Left kidney (tissue), 1 donor: ENCODE measurements at regions not wholly inside any gene's neighbourhood (a gene's known extent, or its start where the extent isn't known, plus 50 kb on each side); places are given as distances from the start of the nearest gene placed in this dataset.

Experiments used
- DNase-seq: peaks from one replicate; pipeline ENCODE4 v3.0.0-alpha.2; 2013

DNA sequence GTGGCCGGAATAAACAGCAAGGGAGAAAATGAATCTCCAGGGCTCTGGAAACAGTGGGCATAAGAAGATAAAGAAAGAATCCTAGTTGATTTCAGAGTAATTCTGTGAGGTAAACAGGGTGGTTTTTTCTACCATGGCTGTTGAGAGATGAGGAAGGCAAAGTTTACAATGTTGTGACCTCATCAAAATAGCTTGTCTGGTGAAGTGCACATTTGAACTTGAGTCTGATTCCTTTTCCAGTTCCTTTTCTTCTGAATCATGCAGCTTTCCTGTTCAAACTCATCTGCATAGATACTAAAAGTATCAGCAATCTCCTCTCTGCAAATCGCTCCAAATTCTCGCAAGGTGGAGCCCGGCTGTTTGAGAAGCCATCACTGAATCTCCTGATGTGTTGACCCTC is 161.7 kb downstream of the PLPP3 start:
- no peak for DNase-seq

- DNase-seq: no peak
Measured at GRCh38 chr1:56416495-56416894, 162.9 kb downstream of the PLPP3 start.

- no peak for DNase-seq
Measured at GRCh38 chr1:56415720-56416119, 163.6 kb downstream of the PLPP3 start.

GRCh38 chr1:56415258-56415657 is 164.1 kb downstream of the PLPP3 start:
- no peak for DNase-seq

DNA sequence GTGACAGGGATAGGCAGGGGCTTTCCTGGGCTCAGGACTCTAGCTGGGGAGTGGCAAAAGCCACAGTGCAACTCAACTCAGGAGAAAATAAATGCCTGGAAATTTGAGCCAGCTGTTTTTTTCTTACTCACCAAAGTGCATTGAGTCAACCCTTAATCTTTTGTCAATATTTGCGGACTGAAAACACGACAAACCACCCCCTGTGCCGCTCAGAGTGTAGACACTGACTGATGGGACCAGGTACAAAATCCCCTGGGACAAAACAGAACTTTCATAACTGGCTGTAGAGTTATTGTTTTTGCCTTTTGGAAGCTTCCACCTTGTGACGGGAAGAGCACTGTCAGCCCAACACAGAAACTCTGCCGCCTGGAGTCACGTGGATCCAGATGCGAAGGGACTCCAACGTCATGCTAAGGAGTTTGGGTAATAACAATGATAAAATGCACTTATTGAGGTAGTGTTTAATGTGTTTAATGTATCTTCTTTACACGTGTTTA is 164.6 kb downstream of the PLPP3 start:
- DNase-seq: no peak

GRCh38 chr1:56413671-56414199 is 165.6 kb downstream of the PLPP3 start:
- DNase-seq: no peak

DNA sequence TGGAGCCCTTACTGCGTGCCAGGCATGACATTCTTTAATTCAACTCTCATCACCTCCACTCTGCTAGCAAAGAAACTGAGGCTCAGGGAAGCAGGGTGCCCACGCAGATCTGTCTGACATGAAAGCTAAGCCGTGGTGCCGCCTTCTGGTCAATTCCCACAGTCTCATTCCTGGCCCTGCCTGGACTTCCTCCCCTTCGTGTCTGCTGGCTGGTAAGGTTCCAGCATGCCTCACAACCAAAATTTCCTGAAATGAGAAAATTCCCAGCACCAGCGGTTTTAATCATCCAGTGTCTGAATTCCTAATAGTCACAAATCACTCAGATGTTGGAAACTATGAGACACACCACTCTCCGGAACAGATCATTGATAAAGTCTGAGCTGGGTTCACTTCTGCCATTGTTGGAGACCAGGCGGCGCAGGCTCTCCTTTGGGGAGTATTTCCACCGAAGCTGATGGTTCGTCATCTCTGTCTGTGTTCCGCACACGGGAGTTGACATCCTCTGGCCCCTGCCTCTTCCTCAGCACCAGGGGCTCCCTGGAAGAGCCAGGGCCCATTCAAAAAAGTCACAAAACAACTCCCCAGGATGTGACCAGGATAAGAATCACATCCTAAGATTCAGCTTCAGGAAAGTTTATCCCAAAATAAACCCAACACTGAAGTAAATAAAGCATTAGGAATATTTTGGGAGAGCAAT is 167.7 kb downstream of the PLPP3 start:
- no peak for DNase-seq

DNA sequence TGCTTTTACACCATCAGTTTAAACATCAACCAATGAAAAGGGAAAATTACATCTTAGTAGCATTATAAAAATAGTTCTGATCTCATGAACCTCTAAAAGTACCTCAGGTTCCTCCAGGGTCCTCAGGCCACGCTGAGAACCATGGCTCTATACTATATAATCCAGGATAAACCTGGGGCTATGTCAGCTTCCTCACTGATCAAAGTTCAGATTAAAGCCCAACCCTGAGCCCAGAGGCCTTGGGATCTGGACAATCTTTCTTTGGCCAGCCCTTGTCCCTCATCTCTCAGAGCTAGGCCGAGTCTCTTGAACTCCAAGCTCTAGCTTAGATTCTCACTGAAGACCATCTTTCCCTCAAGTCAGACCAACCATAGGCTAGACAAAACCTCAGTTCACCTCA is 168.3 kb downstream of the PLPP3 start:
- DNase-seq: no peak

DNA sequence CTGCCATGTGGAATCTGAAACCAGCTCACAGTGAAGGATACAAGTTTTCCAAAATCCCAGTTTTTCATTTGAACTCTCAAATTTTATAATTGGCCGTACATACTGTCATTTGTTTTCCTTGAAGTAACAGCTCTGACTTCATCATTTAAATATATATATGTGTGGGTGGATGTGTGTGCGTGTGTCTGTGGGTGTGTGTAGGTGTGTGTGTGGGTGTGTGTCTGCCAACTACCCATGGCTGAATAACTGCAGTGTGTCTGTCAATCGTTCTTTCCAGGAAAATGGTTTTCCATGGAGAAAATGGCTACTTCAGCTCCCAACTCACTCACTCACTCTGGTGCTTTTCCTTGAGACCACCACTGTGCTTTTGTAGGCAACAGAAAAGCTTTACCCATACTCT is 169.0 kb downstream of the PLPP3 start:
- DNase-seq: no peak

DNA sequence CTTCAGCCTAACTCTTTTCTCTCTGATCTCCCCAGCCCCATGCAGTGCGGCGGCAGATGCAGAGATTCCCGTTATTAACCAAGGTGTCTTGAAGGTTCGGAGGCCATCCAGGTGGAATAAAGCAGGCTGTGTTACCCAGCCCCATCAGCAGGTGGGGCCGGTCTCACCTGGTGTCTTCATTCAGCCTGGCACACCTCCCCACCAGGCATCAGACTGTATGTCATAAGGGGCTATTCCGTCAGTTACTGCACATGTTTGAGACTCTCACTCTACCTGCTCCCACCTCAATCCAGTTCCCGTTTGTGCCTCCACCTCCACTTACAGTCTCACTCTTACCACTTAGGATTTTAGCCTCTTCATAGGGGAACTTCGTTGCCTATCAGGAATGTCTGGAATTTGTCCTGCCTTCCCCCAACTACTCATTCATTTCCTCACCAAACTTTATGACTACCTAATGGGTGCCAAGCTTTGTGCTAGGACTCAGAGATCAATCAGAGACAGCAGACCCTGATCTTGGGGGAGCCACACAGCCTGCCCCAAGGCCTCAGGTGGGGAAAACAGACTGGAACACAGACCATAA is 170.2 kb downstream of the PLPP3 start:
- DNase-seq: no peak

GRCh38 chr1:56406821-56407220 is 172.5 kb downstream of the PLPP3 start:
- no peak for DNase-seq

GRCh38 chr1:56404561-56405030 is 174.8 kb downstream of the PLPP3 start:
- DNase-seq: no peak

DNA sequence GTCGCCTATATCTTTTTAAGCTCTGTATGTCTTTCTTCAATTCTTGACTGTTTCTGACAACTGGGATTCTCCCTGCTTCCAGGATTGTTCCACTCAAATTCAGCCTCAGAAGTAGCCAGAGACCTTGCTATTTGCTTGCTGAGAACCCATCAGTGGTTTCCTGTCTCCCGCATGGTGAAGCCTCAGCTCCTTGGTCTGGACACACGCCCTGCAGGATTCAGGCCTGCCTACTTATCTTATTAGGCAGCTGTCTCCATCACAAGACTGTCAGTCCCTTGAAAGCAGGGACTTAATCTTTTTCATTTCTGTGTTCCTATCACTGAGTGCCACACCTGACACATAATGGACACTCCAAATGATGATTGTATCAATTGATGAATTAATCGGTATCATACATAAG is 175.3 kb downstream of the PLPP3 start:
- DNase-seq: no peak

- no peak for DNase-seq
Measured at GRCh38 chr1:56403321-56403720, 176.0 kb downstream of the PLPP3 start.

DNA sequence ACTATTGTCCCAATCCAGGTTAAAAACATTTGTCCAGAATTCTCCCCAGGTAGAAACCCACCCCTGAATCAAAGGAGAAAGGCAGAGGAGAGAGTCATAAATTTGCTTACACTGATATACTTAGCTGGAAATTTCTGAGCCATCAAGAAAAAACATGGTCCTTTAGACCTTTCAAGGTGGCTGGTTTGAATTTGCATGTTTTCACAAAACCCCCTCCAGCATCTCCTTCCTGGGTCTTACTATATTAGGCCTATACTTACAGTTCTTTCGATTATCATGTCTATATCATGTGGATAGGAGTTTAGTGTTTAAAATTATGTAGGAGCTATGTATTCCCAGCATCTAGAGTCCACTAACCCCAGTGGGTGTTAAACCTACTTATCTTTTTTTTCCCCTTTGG is 178.2 kb downstream of the PLPP3 start:
- no peak for DNase-seq

GRCh38 chr1:56400526-56400925 is 178.8 kb downstream of the PLPP3 start:
- DNase-seq: no peak

GRCh38 chr1:56399795-56400194 is 179.6 kb downstream of the PLPP3 start:
- no peak for DNase-seq

GRCh38 chr1:56399326-56399725 is 180.0 kb downstream of the PLPP3 start:
- DNase-seq: no peak

DNA sequence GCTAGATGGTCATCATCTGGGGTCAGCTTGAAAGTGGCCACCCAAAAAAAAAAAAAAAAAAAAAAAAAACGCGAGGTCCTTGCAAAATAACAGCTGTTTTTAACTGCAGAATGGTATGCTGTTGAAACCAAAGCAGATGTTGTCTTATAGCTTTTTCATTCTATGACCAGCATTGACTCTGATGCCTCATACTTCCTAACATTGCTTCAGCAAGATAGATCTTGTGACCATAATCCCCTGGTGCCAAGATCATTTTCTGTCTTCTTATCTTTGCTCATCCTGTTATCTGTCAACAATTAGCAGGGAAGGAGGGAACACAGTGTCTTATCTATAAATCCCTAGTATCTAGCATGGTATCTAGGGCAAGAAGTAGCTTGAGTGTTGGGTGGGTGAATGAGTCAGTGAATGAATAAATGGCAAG is 181.5 kb downstream of the PLPP3 start:
- DNase-seq: no peak

- no peak for DNase-seq
Measured at GRCh38 chr1:56397409-56397808, 182.0 kb downstream of the PLPP3 start.

DNA sequence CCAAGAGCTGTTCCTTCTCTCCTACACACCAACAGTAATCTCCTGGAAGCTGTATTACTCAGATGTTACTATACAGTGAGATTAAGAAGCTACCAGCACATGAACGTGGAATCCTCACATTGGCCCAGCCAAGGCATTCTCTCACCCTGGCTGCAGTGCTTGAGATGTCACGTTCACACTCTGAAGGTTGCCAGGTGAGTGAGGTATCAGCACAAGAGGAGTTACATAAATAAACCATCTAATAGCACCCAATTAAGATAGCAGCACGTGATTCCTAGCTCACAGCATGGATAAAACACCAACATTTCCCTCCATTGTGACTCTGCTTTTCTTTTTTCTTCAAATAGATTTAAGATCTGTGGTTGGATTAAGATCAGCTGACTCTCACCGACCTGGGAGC is 182.8 kb downstream of the PLPP3 start:
- no peak for DNase-seq

- DNase-seq: no peak
Measured at GRCh38 chr1:56395776-56396175, 183.6 kb downstream of the PLPP3 start.

GRCh38 chr1:56394298-56394697 is 185.1 kb downstream of the PLPP3 start:
- DNase-seq: no peak
